Gastroesophageal sphincter (tissue), 3 donors: ENCODE measurements at regions not wholly inside any gene's neighbourhood (a gene's known extent, or its start where the extent isn't known, plus 50 kb on each side); places are given as distances from the start of the nearest gene placed in this dataset.

Experiments used
- EP300 ChIP-seq: sonication (generic); formaldehyde crosslinking; IDR thresholded peaks from one replicate; pipeline ENCODE4 v1.6.1; 2017; ENCODE audit warnings: antibody characterized with exemption, mild to moderate bottlenecking
- POLR2A ChIP-seq, 2 donors: fragments of 450-650 bp; IDR thresholded peaks; one replicate each; pipeline ENCODE4 v1.6.1; 2017; ENCODE audit warnings: antibody characterized with exemption in 2 of 2, mild to moderate bottlenecking in 2 of 2, moderate library complexity in 1 of 2
- TF ChIP-seq, protein P1 (sequence below), 4 experiments: fragments of 200-600 bp in 2 of 4; fragments of 450-650 bp in 2 of 4; sonication (generic) in 1 of 4; IDR thresholded peaks; one replicate each; pipeline ENCODE4 v1.5.1; 2017 to 2019; ENCODE audit warnings: antibody characterized with exemption in 4 of 4, mild to moderate bottlenecking in 2 of 4, moderate library complexity in 2 of 4

DNA sequence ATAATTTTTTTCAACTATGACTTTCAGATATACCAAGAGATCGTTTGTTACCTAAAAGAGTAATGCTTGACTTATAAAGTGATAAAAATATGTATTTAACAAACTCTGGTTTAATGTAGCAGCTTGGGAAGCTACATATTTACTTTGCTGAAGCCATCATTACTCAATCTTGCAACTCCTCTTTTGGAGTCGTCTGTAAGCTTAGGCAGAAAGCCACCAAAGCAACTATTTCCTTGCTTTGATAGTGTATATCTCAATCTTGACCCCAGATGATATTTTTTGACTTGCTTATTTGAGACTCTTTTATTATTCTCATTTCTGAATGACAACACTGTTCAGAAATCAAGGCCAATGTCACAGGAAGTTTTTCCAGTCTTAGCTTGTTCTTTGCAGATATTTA lies 183.0 kb downstream of the SAMD5 start:
- TF ChIP-seq, protein P1, sequence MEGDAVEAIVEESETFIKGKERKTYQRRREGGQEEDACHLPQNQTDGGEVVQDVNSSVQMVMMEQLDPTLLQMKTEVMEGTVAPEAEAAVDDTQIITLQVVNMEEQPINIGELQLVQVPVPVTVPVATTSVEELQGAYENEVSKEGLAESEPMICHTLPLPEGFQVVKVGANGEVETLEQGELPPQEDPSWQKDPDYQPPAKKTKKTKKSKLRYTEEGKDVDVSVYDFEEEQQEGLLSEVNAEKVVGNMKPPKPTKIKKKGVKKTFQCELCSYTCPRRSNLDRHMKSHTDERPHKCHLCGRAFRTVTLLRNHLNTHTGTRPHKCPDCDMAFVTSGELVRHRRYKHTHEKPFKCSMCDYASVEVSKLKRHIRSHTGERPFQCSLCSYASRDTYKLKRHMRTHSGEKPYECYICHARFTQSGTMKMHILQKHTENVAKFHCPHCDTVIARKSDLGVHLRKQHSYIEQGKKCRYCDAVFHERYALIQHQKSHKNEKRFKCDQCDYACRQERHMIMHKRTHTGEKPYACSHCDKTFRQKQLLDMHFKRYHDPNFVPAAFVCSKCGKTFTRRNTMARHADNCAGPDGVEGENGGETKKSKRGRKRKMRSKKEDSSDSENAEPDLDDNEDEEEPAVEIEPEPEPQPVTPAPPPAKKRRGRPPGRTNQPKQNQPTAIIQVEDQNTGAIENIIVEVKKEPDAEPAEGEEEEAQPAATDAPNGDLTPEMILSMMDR (IDR thresholded peaks at IDR 0.05) = no peak
- TF ChIP-seq EP300 (no peak), POLR2A (IDR thresholded peaks at IDR 0.05) (no peak)
